Neural cell (in vitro differentiated cells): ENCODE measurements at regions not wholly inside any gene's neighbourhood (a gene's known extent, or its start where the extent isn't known, plus 50 kb on each side); places are given as distances from the start of the nearest gene placed in this dataset.

Source experiments
- H2AFZ ChIP-seq: fragments of 200-600, 300-800 bp; sonication (generic), shearing (Covaris generic); 2 replicates; pipeline ENCODE4 v1.6.0; 2014; ENCODE audit warnings: low read depth, mild to moderate bottlenecking, antibody characterized with exemption, low read length, moderate library complexity
- H3F3A ChIP-seq: fragments of 200-600 bp; shearing (Covaris generic); 2 replicates; pipeline ENCODE4 v1.6.1; 2016; ENCODE audit warnings: mild to moderate bottlenecking, moderate library complexity, mixed read lengths, antibody characterized with exemption, low read length; ENCODE audit not compliant: insufficient read depth, poor library complexity, severe bottlenecking
- H3K27ac ChIP-seq: fragments of 200-600, 300-800 bp; sonication (generic), shearing (Covaris generic); 2 replicates; pipeline ENCODE4 v1.5.1; 2014; ENCODE audit warnings: mild to moderate bottlenecking, low read length, moderate library complexity
- H3K27me3 ChIP-seq: fragments of 300-800, 200-600 bp; sonication (generic), shearing (Covaris generic); 2 replicates; pipeline ENCODE4 v1.6.0; 2014; ENCODE audit warnings: mild to moderate bottlenecking, low read depth, low read length, moderate library complexity; ENCODE audit not compliant: insufficient read depth
- H3K36me3 ChIP-seq: fragments of 300-800, 200-600 bp; sonication (generic), shearing (Covaris generic); 2 replicates; pipeline ENCODE4 v1.5.1; 2014; ENCODE audit warnings: mild to moderate bottlenecking, antibody characterized with exemption, low read length, moderate library complexity; ENCODE audit not compliant: insufficient read depth
- H3K4me2 ChIP-seq: fragments of 300-800, 200-600 bp; sonication (generic), shearing (Covaris generic); 2 replicates; pipeline ENCODE4 v1.6.0; 2014; ENCODE audit warnings: mild to moderate bottlenecking, low read length
- H3K4me3 ChIP-seq: fragments of 300-800, 200-600 bp; sonication (generic), shearing (Covaris generic); 2 replicates; pipeline ENCODE4 v1.5.1; 2014; ENCODE audit warnings: mild to moderate bottlenecking, low read length, moderate library complexity
- H3K79me2 ChIP-seq: fragments of 200-600 bp; shearing (Covaris generic); replicated peaks from 2 replicates; pipeline ENCODE4 v1.6.0; 2014; ENCODE audit warnings: mild to moderate bottlenecking, low read length, moderate library complexity; ENCODE audit not compliant: insufficient read depth
- H3K9ac ChIP-seq: fragments of 300-800, 200-600 bp; sonication (generic), shearing (Covaris generic); 2 replicates; pipeline ENCODE4 v1.6.1; 2016; ENCODE audit warnings: mild to moderate bottlenecking, low read length, mixed read lengths
- H3K9me2 ChIP-seq: fragments of 200-600 bp; shearing (Covaris generic); 2 replicates; pipeline ENCODE4 v1.6.1; 2016; ENCODE audit warnings: mild to moderate bottlenecking, low read length, mixed read lengths; ENCODE audit not compliant: insufficient read depth
- H3K9me3 ChIP-seq: fragments of 200-600, 300-800 bp; sonication (generic), shearing (Covaris generic); 2 replicates; pipeline ENCODE4 v1.6.1; 2016; ENCODE audit warnings: mild to moderate bottlenecking, mixed run types, low read length, moderate library complexity, mixed read lengths
- H4K20me1 ChIP-seq: fragments of 200-600 bp; shearing (Covaris generic); 2 replicates; pipeline ENCODE4 v1.6.1; 2016; ENCODE audit warnings: mild to moderate bottlenecking, mixed run types; ENCODE audit not compliant: insufficient read depth
- EP300 ChIP-seq: fragments of 450-650 bp; conservative IDR thresholded peaks from 2 replicates; pipeline ENCODE4 v1.6.1; 2014; ENCODE audit warnings: antibody characterized with exemption, mild to moderate bottlenecking, moderate library complexity; ENCODE audit not compliant: poor library complexity, severe bottlenecking
- EZH2 ChIP-seq: fragments of 200-600, 300-800 bp; shearing (Covaris generic), sonication (generic); IDR thresholded peaks from 2 replicates; pipeline ENCODE4 v1.6.1; 2014; ENCODE audit warnings: antibody characterized with exemption, low read length, borderline replicate concordance, mild to moderate bottlenecking; ENCODE audit not compliant: insufficient read depth, poor library complexity, severe bottlenecking
- MXI1 ChIP-seq: fragments of 450-650 bp; conservative IDR thresholded peaks from 2 replicates; pipeline ENCODE4 v1.6.1; 2014; ENCODE audit warnings: antibody characterized with exemption, mild to moderate bottlenecking; ENCODE audit not compliant: poor library complexity, severe bottlenecking
- POLR2AphosphoS5 ChIP-seq: IDR thresholded peaks from 2 replicates; pipeline ENCODE4 v1.6.1; 2012
- RAD21 ChIP-seq: fragments of 450-650 bp; conservative IDR thresholded peaks from 2 replicates; pipeline ENCODE4 v1.6.1; 2014; ENCODE audit warnings: antibody characterized with exemption, mild to moderate bottlenecking, moderate library complexity
- SMC3 ChIP-seq: fragments of 450-650 bp; conservative IDR thresholded peaks from 2 replicates; pipeline ENCODE4 v1.6.1; 2014; ENCODE audit warnings: antibody characterized with exemption, mild to moderate bottlenecking, moderate library complexity; ENCODE audit not compliant: poor library complexity
- TAF1 ChIP-seq: IDR thresholded peaks from 2 replicates; pipeline ENCODE4 v1.6.1; 2012; ENCODE audit warnings: low read depth
- TF ChIP-seq, protein P1 (sequence below): fragments of 450-650 bp; IDR thresholded peaks from 2 replicates; pipeline ENCODE4 v1.5.1; 2014; ENCODE audit warnings: antibody characterized with exemption, mild to moderate bottlenecking, moderate library complexity; ENCODE audit not compliant: poor library complexity, severe bottlenecking
- TF ChIP-seq, protein P2 (sequence below): IDR thresholded peaks from 2 replicates; pipeline ENCODE4 v1.6.1; 2012; ENCODE audit warnings: borderline replicate concordance

GRCh38 chr9:81497091-81497490, 192.3 kb downstream of the TLE1 start:
- Histone ChIP-seq H3K9me2 (no peaks in the 10 kb centered on the region), H3K9ac (no peak overlapping the region), H3K36me3 (no peaks in the 10 kb centered on the region), H3K4me3 (no peak overlapping the region), H3F3A (no peaks in the 10 kb centered on the region), H3K27me3 (no peaks in the 10 kb centered on the region), H4K20me1 (no peaks in the 10 kb centered on the region), H3K4me2 (no peak overlapping the region), H3K27ac (no peak overlapping the region), H2AFZ (no peak overlapping the region), H3K9me3 (no peaks in the 10 kb centered on the region), H3K79me2 (no peaks in the 10 kb centered on the region)
- TF ChIP-seq MXI1 (no peak), POLR2AphosphoS5 (no peak), RAD21 (no peak), TAF1 (no peak), EP300 (no peak), EZH2 (no peak), SMC3 (no peak)
- TF ChIP-seq, protein P1, sequence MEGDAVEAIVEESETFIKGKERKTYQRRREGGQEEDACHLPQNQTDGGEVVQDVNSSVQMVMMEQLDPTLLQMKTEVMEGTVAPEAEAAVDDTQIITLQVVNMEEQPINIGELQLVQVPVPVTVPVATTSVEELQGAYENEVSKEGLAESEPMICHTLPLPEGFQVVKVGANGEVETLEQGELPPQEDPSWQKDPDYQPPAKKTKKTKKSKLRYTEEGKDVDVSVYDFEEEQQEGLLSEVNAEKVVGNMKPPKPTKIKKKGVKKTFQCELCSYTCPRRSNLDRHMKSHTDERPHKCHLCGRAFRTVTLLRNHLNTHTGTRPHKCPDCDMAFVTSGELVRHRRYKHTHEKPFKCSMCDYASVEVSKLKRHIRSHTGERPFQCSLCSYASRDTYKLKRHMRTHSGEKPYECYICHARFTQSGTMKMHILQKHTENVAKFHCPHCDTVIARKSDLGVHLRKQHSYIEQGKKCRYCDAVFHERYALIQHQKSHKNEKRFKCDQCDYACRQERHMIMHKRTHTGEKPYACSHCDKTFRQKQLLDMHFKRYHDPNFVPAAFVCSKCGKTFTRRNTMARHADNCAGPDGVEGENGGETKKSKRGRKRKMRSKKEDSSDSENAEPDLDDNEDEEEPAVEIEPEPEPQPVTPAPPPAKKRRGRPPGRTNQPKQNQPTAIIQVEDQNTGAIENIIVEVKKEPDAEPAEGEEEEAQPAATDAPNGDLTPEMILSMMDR, result no peak
- TF ChIP-seq, protein P2, sequence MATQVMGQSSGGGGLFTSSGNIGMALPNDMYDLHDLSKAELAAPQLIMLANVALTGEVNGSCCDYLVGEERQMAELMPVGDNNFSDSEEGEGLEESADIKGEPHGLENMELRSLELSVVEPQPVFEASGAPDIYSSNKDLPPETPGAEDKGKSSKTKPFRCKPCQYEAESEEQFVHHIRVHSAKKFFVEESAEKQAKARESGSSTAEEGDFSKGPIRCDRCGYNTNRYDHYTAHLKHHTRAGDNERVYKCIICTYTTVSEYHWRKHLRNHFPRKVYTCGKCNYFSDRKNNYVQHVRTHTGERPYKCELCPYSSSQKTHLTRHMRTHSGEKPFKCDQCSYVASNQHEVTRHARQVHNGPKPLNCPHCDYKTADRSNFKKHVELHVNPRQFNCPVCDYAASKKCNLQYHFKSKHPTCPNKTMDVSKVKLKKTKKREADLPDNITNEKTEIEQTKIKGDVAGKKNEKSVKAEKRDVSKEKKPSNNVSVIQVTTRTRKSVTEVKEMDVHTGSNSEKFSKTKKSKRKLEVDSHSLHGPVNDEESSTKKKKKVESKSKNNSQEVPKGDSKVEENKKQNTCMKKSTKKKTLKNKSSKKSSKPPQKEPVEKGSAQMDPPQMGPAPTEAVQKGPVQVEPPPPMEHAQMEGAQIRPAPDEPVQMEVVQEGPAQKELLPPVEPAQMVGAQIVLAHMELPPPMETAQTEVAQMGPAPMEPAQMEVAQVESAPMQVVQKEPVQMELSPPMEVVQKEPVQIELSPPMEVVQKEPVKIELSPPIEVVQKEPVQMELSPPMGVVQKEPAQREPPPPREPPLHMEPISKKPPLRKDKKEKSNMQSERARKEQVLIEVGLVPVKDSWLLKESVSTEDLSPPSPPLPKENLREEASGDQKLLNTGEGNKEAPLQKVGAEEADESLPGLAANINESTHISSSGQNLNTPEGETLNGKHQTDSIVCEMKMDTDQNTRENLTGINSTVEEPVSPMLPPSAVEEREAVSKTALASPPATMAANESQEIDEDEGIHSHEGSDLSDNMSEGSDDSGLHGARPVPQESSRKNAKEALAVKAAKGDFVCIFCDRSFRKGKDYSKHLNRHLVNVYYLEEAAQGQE, result no peak

GRCh38 chr9:81492710-81493447, 196.5 kb downstream of the TLE1 start:
- no peak overlapping the region for H3K27ac ChIP-seq
- H2AFZ ChIP-seq, result no peak overlapping the region
- H3K4me3 ChIP-seq, result no peak overlapping the region
- H4K20me1 ChIP-seq, result no peaks in the 10 kb centered on the region
- no peak overlapping the region for H3K4me2 ChIP-seq
- no peak overlapping the region for H3K9ac ChIP-seq
- no peaks in the 10 kb centered on the region for H3K79me2 ChIP-seq
- H3K36me3 ChIP-seq, result no peaks in the 10 kb centered on the region
- TF ChIP-seq EP300 (no peak), POLR2AphosphoS5 (no peak), EZH2 (no peak), SMC3 (no peak), TAF1 (no peak), MXI1 (no peak)
- TF ChIP-seq, protein P2, result no peak
- TF ChIP-seq, protein P1, result no peak
- no peaks in the 10 kb centered on the region for H3K27me3 ChIP-seq
- H3K9me2 ChIP-seq, result no peaks in the 10 kb centered on the region
- H3K9me3 ChIP-seq, result no peaks in the 10 kb centered on the region
- H3F3A ChIP-seq, result no peaks in the 10 kb centered on the region
